ENCODE measurements at regions not wholly inside any gene's neighbourhood (a gene's known extent, or its start where the extent isn't known, plus 50 kb on each side); places are given as distances from the start of the nearest gene placed in this dataset.

DNA sequence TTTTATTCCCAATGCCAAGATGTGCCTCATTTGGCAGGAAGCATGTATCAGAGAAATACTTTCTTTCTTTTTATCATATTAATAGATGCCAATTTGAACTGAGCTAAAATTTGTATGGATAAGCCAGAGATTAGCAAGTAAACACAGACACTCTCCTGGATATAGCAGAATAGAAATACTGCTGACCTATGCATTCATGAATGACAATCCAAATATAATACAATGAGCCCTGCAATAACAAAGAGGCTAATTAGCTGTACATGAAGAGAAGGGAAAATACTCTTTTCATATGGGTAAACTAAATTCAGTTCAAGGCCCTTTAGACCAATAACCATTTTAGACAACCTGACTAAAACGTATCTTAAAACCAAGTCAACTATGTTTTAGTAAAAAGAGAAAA is 388.1 kb upstream of the NR5A2 start:
- Histone ChIP-seq H3K79me2 (ENCODE audit: insufficient read depth, low read length) (no peaks in the 10 kb centered on the region), H3K4me2 (ENCODE audit: low read length) (no peak overlapping the region), H3F3A (ENCODE audit: insufficient read depth, low read length) (no peaks in the 10 kb centered on the region), H3K27me3 (ENCODE audit: insufficient read depth, low read length) (no peaks in the 10 kb centered on the region), H2AFZ (ENCODE audit: low read length) (no peak overlapping the region), H3K27ac (ENCODE audit: low read depth, low read length, poor library complexity, severe bottlenecking) (no peak overlapping the region), H3K36me3 (ENCODE audit: insufficient read depth, low read length) (no peaks in the 10 kb centered on the region), H3K9me3 (ENCODE audit: low read length) (no peaks in the 10 kb centered on the region), H3K4me1 (ENCODE audit: insufficient read depth, low read length, severe bottlenecking) (no peaks in the 10 kb centered on the region), H3K9ac (ENCODE audit: low read length) (no peak overlapping the region), H3K9me2 (ENCODE audit: low read depth, low read length) (no peaks in the 10 kb centered on the region), H4K20me1 (ENCODE audit: insufficient read depth, low read length) (no peaks in the 10 kb centered on the region), H3K4me3 (ENCODE audit: low read depth, low read length, poor library complexity, severe bottlenecking) (no peak overlapping the region)
- no peak for TF ChIP-seq EZH2 (IDR thresholded peaks at IDR 0.05; ENCODE audit: borderline replicate concordance, low read length)
- TF ChIP-seq, protein P1, sequence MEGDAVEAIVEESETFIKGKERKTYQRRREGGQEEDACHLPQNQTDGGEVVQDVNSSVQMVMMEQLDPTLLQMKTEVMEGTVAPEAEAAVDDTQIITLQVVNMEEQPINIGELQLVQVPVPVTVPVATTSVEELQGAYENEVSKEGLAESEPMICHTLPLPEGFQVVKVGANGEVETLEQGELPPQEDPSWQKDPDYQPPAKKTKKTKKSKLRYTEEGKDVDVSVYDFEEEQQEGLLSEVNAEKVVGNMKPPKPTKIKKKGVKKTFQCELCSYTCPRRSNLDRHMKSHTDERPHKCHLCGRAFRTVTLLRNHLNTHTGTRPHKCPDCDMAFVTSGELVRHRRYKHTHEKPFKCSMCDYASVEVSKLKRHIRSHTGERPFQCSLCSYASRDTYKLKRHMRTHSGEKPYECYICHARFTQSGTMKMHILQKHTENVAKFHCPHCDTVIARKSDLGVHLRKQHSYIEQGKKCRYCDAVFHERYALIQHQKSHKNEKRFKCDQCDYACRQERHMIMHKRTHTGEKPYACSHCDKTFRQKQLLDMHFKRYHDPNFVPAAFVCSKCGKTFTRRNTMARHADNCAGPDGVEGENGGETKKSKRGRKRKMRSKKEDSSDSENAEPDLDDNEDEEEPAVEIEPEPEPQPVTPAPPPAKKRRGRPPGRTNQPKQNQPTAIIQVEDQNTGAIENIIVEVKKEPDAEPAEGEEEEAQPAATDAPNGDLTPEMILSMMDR (IDR thresholded peaks at IDR 0.05; ENCODE audit: low read length) = no peak

DNA sequence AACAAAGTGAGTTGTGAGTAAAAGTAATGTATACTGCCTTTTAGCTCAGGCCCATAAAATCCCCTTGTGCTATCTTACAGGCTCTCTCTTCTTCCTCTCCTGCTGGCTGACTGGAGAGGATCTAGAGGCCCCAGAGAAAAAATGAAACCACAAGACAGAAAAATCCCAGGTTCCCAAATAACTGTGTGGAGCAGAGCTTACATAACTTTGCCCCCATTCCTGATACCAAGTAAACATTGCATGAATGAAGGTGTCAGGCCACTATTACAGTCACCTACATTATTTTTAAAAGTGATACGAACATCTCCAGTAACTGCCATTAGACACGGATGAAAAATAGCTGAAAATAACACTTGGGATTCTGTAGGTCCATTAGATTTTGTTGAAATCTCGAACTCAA is 386.0 kb upstream of the NR5A2 start:
- no peaks in the 10 kb centered on the region for H3K9me2 ChIP-seq (ENCODE audit: low read depth, low read length)
- H3K79me2 ChIP-seq (ENCODE audit: insufficient read depth, low read length) = no peaks in the 10 kb centered on the region
- H3K27ac ChIP-seq (ENCODE audit: low read depth, low read length, poor library complexity, severe bottlenecking) = no peak overlapping the region
- H3K9me3 ChIP-seq (ENCODE audit: low read length) = no peaks in the 10 kb centered on the region
- H2AFZ ChIP-seq (ENCODE audit: low read length) = no peak overlapping the region
- no peaks in the 10 kb centered on the region for H4K20me1 ChIP-seq (ENCODE audit: insufficient read depth, low read length)
- no peak overlapping the region for H3K4me2 ChIP-seq (ENCODE audit: low read length)
- no peaks in the 10 kb centered on the region for H3F3A ChIP-seq (ENCODE audit: insufficient read depth, low read length)
- no peak overlapping the region for H3K9ac ChIP-seq (ENCODE audit: low read length)
- no peaks in the 10 kb centered on the region for H3K36me3 ChIP-seq (ENCODE audit: insufficient read depth, low read length)
- no peaks in the 10 kb centered on the region for H3K4me1 ChIP-seq (ENCODE audit: insufficient read depth, low read length, severe bottlenecking)
- no peak for TF ChIP-seq EZH2 (IDR thresholded peaks at IDR 0.05; ENCODE audit: borderline replicate concordance, low read length)
- TF ChIP-seq, protein P1 (IDR thresholded peaks at IDR 0.05; ENCODE audit: low read length) = no peak
- H3K27me3 ChIP-seq (ENCODE audit: insufficient read depth, low read length) = no peaks in the 10 kb centered on the region
- no peak overlapping the region for H3K4me3 ChIP-seq (ENCODE audit: low read depth, low read length, poor library complexity, severe bottlenecking)

DNA sequence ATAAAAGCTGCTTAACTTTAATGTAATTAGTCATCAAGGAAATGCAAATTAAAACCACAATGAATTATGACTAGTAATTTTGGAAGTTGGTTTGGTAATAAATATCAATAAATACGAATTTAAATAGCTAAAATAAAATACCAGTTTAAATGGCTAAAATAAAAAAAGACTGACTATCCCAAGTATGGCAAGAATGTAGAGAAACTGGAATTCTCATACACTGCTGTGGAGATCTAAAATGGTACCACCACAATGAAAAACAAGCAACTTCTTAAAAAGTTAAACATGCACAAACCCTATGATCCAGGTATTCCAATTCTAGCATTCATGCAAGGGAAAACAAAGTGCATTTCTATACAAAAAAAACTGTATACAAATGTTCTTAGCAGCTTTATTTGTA is 382.6 kb upstream of the NR5A2 start:
- H3F3A ChIP-seq (ENCODE audit: insufficient read depth, low read length) = no peaks in the 10 kb centered on the region
- no peaks in the 10 kb centered on the region for H3K9me3 ChIP-seq (ENCODE audit: low read length)
- H3K4me3 ChIP-seq (ENCODE audit: low read depth, low read length, poor library complexity, severe bottlenecking) = no peak overlapping the region
- TF ChIP-seq, protein P1 (IDR thresholded peaks at IDR 0.05; ENCODE audit: low read length) = no peak
- no peak for TF ChIP-seq EZH2 (IDR thresholded peaks at IDR 0.05; ENCODE audit: borderline replicate concordance, low read length)
- no peaks in the 10 kb centered on the region for H3K9me2 ChIP-seq (ENCODE audit: low read depth, low read length)
- H3K27ac ChIP-seq (ENCODE audit: low read depth, low read length, poor library complexity, severe bottlenecking) = no peak overlapping the region
- H3K4me1 ChIP-seq (ENCODE audit: insufficient read depth, low read length, severe bottlenecking) = no peaks in the 10 kb centered on the region
- no peaks in the 10 kb centered on the region for H3K79me2 ChIP-seq (ENCODE audit: insufficient read depth, low read length)
- H2AFZ ChIP-seq (ENCODE audit: low read length) = no peak overlapping the region
- H4K20me1 ChIP-seq (ENCODE audit: insufficient read depth, low read length) = no peaks in the 10 kb centered on the region
- no peaks in the 10 kb centered on the region for H3K27me3 ChIP-seq (ENCODE audit: insufficient read depth, low read length)
- no peak overlapping the region for H3K9ac ChIP-seq (ENCODE audit: low read length)
- H3K36me3 ChIP-seq (ENCODE audit: insufficient read depth, low read length) = no peaks in the 10 kb centered on the region
- H3K4me2 ChIP-seq (ENCODE audit: low read length) = no peak overlapping the region

Measured in OCI-LY1 (cell line).